ENCODE measurements at regions not wholly inside any gene's neighbourhood (a gene's known extent, or its start where the extent isn't known, plus 50 kb on each side); places are given as distances from the start of the nearest gene placed in this dataset.

GRCh38 chr7:42495256-42495655 lies 258.2 kb upstream of the GLI3 start:
- no peak for TF ChIP-seq POLR2A (IDR thresholded peaks at IDR 0.05)
- TF ChIP-seq, protein P1, sequence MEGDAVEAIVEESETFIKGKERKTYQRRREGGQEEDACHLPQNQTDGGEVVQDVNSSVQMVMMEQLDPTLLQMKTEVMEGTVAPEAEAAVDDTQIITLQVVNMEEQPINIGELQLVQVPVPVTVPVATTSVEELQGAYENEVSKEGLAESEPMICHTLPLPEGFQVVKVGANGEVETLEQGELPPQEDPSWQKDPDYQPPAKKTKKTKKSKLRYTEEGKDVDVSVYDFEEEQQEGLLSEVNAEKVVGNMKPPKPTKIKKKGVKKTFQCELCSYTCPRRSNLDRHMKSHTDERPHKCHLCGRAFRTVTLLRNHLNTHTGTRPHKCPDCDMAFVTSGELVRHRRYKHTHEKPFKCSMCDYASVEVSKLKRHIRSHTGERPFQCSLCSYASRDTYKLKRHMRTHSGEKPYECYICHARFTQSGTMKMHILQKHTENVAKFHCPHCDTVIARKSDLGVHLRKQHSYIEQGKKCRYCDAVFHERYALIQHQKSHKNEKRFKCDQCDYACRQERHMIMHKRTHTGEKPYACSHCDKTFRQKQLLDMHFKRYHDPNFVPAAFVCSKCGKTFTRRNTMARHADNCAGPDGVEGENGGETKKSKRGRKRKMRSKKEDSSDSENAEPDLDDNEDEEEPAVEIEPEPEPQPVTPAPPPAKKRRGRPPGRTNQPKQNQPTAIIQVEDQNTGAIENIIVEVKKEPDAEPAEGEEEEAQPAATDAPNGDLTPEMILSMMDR (IDR thresholded peaks at IDR 0.05), result no peak
